ENCODE measurements at regions not wholly inside any gene's neighbourhood (a gene's known extent, or its start where the extent isn't known, plus 50 kb on each side); places are given as distances from the start of the nearest gene placed in this dataset.

GRCh38 chrX:87299563-87300160 is 217.9 kb upstream of the KLHL4 start:
- no peak overlapping the region for H3K4me3 Mint-ChIP-seq
- DNase-seq: no peak
- Histone ChIP-seq H3K4me3 (ENCODE audit: low read length) (no peak overlapping the region), H3K9me3 (ENCODE audit: control insufficient read depth in 1 of 2, insufficient read depth in 1 of 2, low read length in 2 of 2) (no peaks in the 10 kb centered on the region), H3K27ac (ENCODE audit: low read depth in 1 of 2, low read length in 2 of 2) (no peak overlapping the region), H3K36me3 (ENCODE audit: insufficient read depth, low read length) (no peaks in the 10 kb centered on the region), H3K27me3 (ENCODE audit: control insufficient read depth in 1 of 2, insufficient read depth in 2 of 2, low read length in 2 of 2) (no peaks in the 10 kb centered on the region), H3K4me1 (ENCODE audit: insufficient read depth, low read length) (no peaks in the 10 kb centered on the region)
- no peaks in the 10 kb centered on the region for H3K27me3 Mint-ChIP-seq
- no peaks in the 10 kb centered on the region for H3K36me3 Mint-ChIP-seq (ENCODE audit: low read depth)
- no peak for TF ChIP-seq CTCF (IDR thresholded peaks at IDR 0.05)
- H3K27ac Mint-ChIP-seq: no peak overlapping the region
- intact Hi-C loops (cut with DNase I, micrococcal nuclease): no loop called here
- ChIA-PET POLR2A (no interaction called here), CTCF (no interaction called here)
- ATAC-seq (ENCODE audit: poor library complexity): no peak
- no peaks in the 10 kb centered on the region for H3K4me1 Mint-ChIP-seq (ENCODE audit: low read depth)
- no peaks in the 10 kb centered on the region for H3K9me3 Mint-ChIP-seq

- Histone ChIP-seq H3K27me3 (ENCODE audit: control insufficient read depth in 1 of 2, insufficient read depth in 2 of 2, low read length in 2 of 2) (no peaks in the 10 kb centered on the region), H3K27ac (ENCODE audit: low read depth in 1 of 2, low read length in 2 of 2) (no peak overlapping the region), H3K4me3 (ENCODE audit: low read length) (no peak overlapping the region), H3K4me1 (ENCODE audit: insufficient read depth, low read length) (no peaks in the 10 kb centered on the region), H3K36me3 (ENCODE audit: insufficient read depth, low read length) (no peaks in the 10 kb centered on the region), H3K9me3 (ENCODE audit: control insufficient read depth in 1 of 2, insufficient read depth in 1 of 2, low read length in 2 of 2) (no peaks in the 10 kb centered on the region)
- Mint-ChIP-seq H3K27ac (no peak overlapping the region), H3K27me3 (no peaks in the 10 kb centered on the region), H3K4me1 (ENCODE audit: low read depth) (no peaks in the 10 kb centered on the region), H3K9me3 (no peaks in the 10 kb centered on the region), H3K36me3 (ENCODE audit: low read depth) (no peaks in the 10 kb centered on the region), H3K4me3 (no peak overlapping the region)
- intact Hi-C loops (cut with DNase I, micrococcal nuclease): no loop called here
- ChIA-PET CTCF (no interaction called here), POLR2A (no interaction called here)
- TF ChIP-seq CTCF (IDR thresholded peaks at IDR 0.05): no peak
- DNase-seq (no peak), ATAC-seq (ENCODE audit: poor library complexity) (no peak)
These were observed 206.8 kb upstream of the KLHL4 start for GRCh38 chrX:87310780-87311179.

GRCh38 chrX:87327267-87327666 is 190.3 kb upstream of the KLHL4 start:
- H3K9me3 ChIP-seq (ENCODE audit: control insufficient read depth in 1 of 2, insufficient read depth in 1 of 2, low read length in 2 of 2): peaks cover 0 to 4% of the 10 kb centered on the region in 2 experiments
- H3K27ac ChIP-seq (ENCODE audit: low read depth in 1 of 2, low read length in 2 of 2): no peak overlapping the region
- no peak for TF ChIP-seq CTCF (IDR thresholded peaks at IDR 0.05)
- H3K4me1 ChIP-seq (ENCODE audit: insufficient read depth, low read length): no peaks in the 10 kb centered on the region
- intact Hi-C loops (cut with DNase I, micrococcal nuclease): no loop called here
- POLR2A ChIA-PET: no interaction called here
- no peaks in the 10 kb centered on the region for H3K36me3 Mint-ChIP-seq (ENCODE audit: low read depth)
- no peak for ATAC-seq (ENCODE audit: poor library complexity)
- H3K4me3 Mint-ChIP-seq: no peak overlapping the region
- H3K27ac Mint-ChIP-seq: no peak overlapping the region
- no peak for DNase-seq
- no peaks in the 10 kb centered on the region for H3K27me3 Mint-ChIP-seq
- no peaks in the 10 kb centered on the region for H3K36me3 ChIP-seq (ENCODE audit: insufficient read depth, low read length)
- H3K4me3 ChIP-seq (ENCODE audit: low read length): no peak overlapping the region
- CTCF ChIA-PET: no interaction called here
- no peaks in the 10 kb centered on the region for H3K4me1 Mint-ChIP-seq (ENCODE audit: low read depth)
- H3K9me3 Mint-ChIP-seq: no peaks in the 10 kb centered on the region
- no peaks in the 10 kb centered on the region for H3K27me3 ChIP-seq (ENCODE audit: control insufficient read depth in 1 of 2, insufficient read depth in 2 of 2, low read length in 2 of 2)
